ENCODE measurements at regions not wholly inside any gene's neighbourhood (a gene's known extent, or its start where the extent isn't known, plus 50 kb on each side); places are given as distances from the start of the nearest gene placed in this dataset.
A peak's percentile ranks its signal among the peaks of the same experiment; 100 is the strongest.

DNA sequence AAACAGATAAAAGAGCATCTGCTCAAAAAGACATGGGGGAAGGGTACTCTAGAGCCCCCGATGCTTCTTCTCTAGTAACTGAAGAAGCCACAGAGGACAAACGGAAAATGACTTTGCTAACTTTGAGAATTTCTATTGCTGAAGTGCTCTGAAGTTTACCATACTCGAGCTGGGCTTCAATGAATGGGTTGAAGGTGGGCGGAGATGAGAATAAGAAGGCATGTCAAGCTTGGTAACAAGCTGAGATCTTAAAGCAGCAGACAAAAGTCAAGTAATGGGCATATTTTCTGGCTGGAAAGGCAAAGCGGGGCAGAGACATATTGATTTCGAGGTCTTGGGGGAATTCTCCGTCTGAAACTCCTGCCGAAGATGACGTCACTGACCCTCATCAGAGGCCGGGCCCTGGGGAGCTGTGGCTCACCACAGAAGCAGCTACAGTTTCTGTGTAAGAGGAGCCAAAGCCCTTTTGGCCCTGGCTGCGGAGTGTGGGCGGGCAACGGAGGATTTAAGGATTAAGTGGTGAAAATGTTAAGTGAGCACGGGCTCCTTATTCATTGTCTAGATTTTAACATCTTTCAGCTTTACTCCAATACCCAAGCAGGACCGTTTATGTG, 115.8 kb upstream of the SLIT3 start:
- Mint-ChIP-seq H3K9me3 (ENCODE audit: insufficient read depth) (no peaks in the 10 kb centered on the region), H3K4me1 (peaks cover 8% of the 10 kb centered on the region), H3K27ac (no peak overlapping the region), H3K4me3 (peak overlapping the region; percentile 10), H3K27me3 (peaks cover 27% of the 10 kb centered on the region)
- H4K20me1 ChIP-seq (ENCODE audit: control insufficient read depth, insufficient read depth, low read length, poor library complexity, severe bottlenecking) = no peaks in the 10 kb centered on the region
- no peak overlapping the region for H3K9ac ChIP-seq (ENCODE audit: low read length)
- peaks cover 0 to 3% (median 0%) of the 10 kb centered on the region in 3 donors for H3K9me3 ChIP-seq (ENCODE audit: control extremely low read depth in 1 of 3, control insufficient read depth in 2 of 3, insufficient read depth in 1 of 3, low read length in 2 of 3)
- no peaks in the 10 kb centered on the region for H3K79me2 ChIP-seq (ENCODE audit: control insufficient read depth, insufficient read depth, low read length)
- H2AFZ ChIP-seq (ENCODE audit: insufficient read depth, low read depth, low read length, poor library complexity, severe bottlenecking) = no peak overlapping the region
- no peak overlapping the region for H3K4me3 ChIP-seq (ENCODE audit: control extremely low read depth in 1 of 5, extremely low read depth in 1 of 5, insufficient read depth in 1 of 5, low read depth in 2 of 5, low read length in 4 of 5)
- no peaks in the 10 kb centered on the region for H3K36me3 ChIP-seq (replicated peaks in 1 of 2; ENCODE audit: control extremely low read depth in 1 of 2, control insufficient read depth in 1 of 2, extremely low read depth in 1 of 2, insufficient read depth in 2 of 2, low read length in 1 of 2)
- ATAC-seq (ENCODE audit: low read depth) = peak; percentile 60
- peak; percentile 24 for DNase-seq
- ChIA-PET CTCF (no interaction called here), POLR2A (no interaction called here)
- WGBS (ENCODE audit: insufficient coverage) = 74% methylated on average over 10 of the region's 15 CpGs
- H3K27ac ChIP-seq (ENCODE audit: low read length in 2 of 2) = no peak overlapping the region
- no peak overlapping the region for H3K4me2 ChIP-seq (replicated peaks; ENCODE audit: low read depth, low read length, poor library complexity, severe bottlenecking)
- H3K27me3 ChIP-seq (replicated peaks in 1 of 4; ENCODE audit: control extremely low read depth in 1 of 4, control insufficient read depth in 3 of 4, insufficient read depth in 4 of 4, low read length in 3 of 4) = no peaks in the 10 kb centered on the region
- intact Hi-C loops (cut with micrococcal nuclease) = no loop called here
- TF ChIP-seq EZH2 (IDR thresholded peaks at IDR 0.05; ENCODE audit: borderline replicate concordance, insufficient read depth, low read depth, low read length, poor library complexity, severe bottlenecking) = no peak
- TF ChIP-seq CTCF (IDR thresholded peaks at IDR 0.05) = no peak
- H3K4me1 ChIP-seq (ENCODE audit: control insufficient read depth in 2 of 2, insufficient read depth in 2 of 2, low read length in 2 of 2) = no peaks in the 10 kb centered on the region

GRCh38 chr5:169415948-169416347, 115.0 kb upstream of the SLIT3 start:
- Mint-ChIP-seq H3K27me3 (peaks cover 27% of the 10 kb centered on the region), H3K9me3 (ENCODE audit: insufficient read depth) (no peaks in the 10 kb centered on the region), H3K27ac (no peak overlapping the region), H3K4me3 (no peak overlapping the region), H3K4me1 (peaks cover 8% of the 10 kb centered on the region)
- no peak overlapping the region for H2AFZ ChIP-seq (ENCODE audit: insufficient read depth, low read depth, low read length, poor library complexity, severe bottlenecking)
- H3K9ac ChIP-seq (ENCODE audit: low read length) = no peak overlapping the region
- no peaks in the 10 kb centered on the region for H3K27me3 ChIP-seq (replicated peaks in 1 of 4; ENCODE audit: control extremely low read depth in 1 of 4, control insufficient read depth in 3 of 4, insufficient read depth in 4 of 4, low read length in 3 of 4)
- ATAC-seq (ENCODE audit: low read depth) (no peak), DNase-seq (no peak)
- no peaks in the 10 kb centered on the region for H3K4me1 ChIP-seq (ENCODE audit: control insufficient read depth in 2 of 2, insufficient read depth in 2 of 2, low read length in 2 of 2)
- no peaks in the 10 kb centered on the region for H3K79me2 ChIP-seq (ENCODE audit: control insufficient read depth, insufficient read depth, low read length)
- peaks cover 0 to 3% (median 0%) of the 10 kb centered on the region in 3 donors for H3K9me3 ChIP-seq (ENCODE audit: control extremely low read depth in 1 of 3, control insufficient read depth in 2 of 3, insufficient read depth in 1 of 3, low read length in 2 of 3)
- H3K27ac ChIP-seq (ENCODE audit: low read length in 2 of 2) = no peak overlapping the region
- intact Hi-C loops (cut with micrococcal nuclease) = no loop called here
- POLR2A ChIA-PET = no interaction called here
- no peak overlapping the region for H3K4me2 ChIP-seq (replicated peaks; ENCODE audit: low read depth, low read length, poor library complexity, severe bottlenecking)
- no peak overlapping the region for H3K4me3 ChIP-seq (ENCODE audit: control extremely low read depth in 1 of 5, extremely low read depth in 1 of 5, insufficient read depth in 1 of 5, low read depth in 2 of 5, low read length in 4 of 5)
- 72% methylated on average over 5 of the region's 5 CpGs for WGBS (ENCODE audit: insufficient coverage)
- no peak for TF ChIP-seq CTCF (IDR thresholded peaks at IDR 0.05)
- no peak for TF ChIP-seq EZH2 (IDR thresholded peaks at IDR 0.05; ENCODE audit: borderline replicate concordance, insufficient read depth, low read depth, low read length, poor library complexity, severe bottlenecking)
- no peaks in the 10 kb centered on the region for H4K20me1 ChIP-seq (ENCODE audit: control insufficient read depth, insufficient read depth, low read length, poor library complexity, severe bottlenecking)
- no peaks in the 10 kb centered on the region for H3K36me3 ChIP-seq (replicated peaks in 1 of 2; ENCODE audit: control extremely low read depth in 1 of 2, control insufficient read depth in 1 of 2, extremely low read depth in 1 of 2, insufficient read depth in 2 of 2, low read length in 1 of 2)
- CTCF ChIA-PET = no interaction called here

All from B cell (primary cell).